ENCODE measurements at regions not wholly inside any gene's neighbourhood (a gene's known extent, or its start where the extent isn't known, plus 50 kb on each side); places are given as distances from the start of the nearest gene placed in this dataset.

DNA sequence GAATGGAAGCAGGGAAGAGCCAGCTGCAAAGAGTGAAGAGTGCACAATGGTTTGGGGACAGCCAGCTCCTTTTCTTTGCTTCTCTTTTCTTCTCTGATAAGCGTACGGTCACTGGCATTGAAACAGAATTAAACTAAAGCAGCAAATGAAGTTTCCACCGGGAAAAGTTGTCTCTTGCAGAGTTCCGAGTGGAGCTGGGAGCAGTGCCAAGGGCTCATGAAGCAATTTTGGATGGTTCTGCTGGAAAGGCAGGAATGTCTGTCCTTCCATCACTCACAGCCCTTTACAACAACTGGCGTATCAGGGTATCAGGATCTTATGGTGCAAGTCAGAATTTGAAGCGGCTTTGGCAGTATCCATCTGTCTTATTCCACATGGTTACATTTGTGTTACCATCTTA is 1042.9 kb downstream of the NTRK3 start:
- Histone ChIP-seq H3K4me2 (ENCODE audit: insufficient read depth, low read length) (no peak overlapping the region), H3K4me3 (ENCODE audit: insufficient read depth, low read length) (no peak overlapping the region), H3K27ac (ENCODE audit: low read depth, low read length) (no peak overlapping the region), H4K20me1 (ENCODE audit: insufficient read depth, low read length) (no peaks in the 10 kb centered on the region), H3K36me3 (ENCODE audit: insufficient read depth, low read length) (no peaks in the 10 kb centered on the region), H3K9me3 (ENCODE audit: low read depth, low read length) (no peaks in the 10 kb centered on the region), H3K79me2 (ENCODE audit: insufficient read depth, low read length) (no peaks in the 10 kb centered on the region), H3K4me1 (ENCODE audit: insufficient read depth, low read length) (no peaks in the 10 kb centered on the region), H3K27me3 (ENCODE audit: insufficient read depth, low read length) (no peaks in the 10 kb centered on the region), H2AFZ (ENCODE audit: low read length) (no peak overlapping the region)
- no peak for DNase-seq (ENCODE audit: insufficient read length, low spot score, missing footprints)
- TF ChIP-seq, protein P1, sequence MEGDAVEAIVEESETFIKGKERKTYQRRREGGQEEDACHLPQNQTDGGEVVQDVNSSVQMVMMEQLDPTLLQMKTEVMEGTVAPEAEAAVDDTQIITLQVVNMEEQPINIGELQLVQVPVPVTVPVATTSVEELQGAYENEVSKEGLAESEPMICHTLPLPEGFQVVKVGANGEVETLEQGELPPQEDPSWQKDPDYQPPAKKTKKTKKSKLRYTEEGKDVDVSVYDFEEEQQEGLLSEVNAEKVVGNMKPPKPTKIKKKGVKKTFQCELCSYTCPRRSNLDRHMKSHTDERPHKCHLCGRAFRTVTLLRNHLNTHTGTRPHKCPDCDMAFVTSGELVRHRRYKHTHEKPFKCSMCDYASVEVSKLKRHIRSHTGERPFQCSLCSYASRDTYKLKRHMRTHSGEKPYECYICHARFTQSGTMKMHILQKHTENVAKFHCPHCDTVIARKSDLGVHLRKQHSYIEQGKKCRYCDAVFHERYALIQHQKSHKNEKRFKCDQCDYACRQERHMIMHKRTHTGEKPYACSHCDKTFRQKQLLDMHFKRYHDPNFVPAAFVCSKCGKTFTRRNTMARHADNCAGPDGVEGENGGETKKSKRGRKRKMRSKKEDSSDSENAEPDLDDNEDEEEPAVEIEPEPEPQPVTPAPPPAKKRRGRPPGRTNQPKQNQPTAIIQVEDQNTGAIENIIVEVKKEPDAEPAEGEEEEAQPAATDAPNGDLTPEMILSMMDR (IDR thresholded peaks at IDR 0.05; ENCODE audit: extremely low read depth, low read depth, low read length) = no peak

DNA sequence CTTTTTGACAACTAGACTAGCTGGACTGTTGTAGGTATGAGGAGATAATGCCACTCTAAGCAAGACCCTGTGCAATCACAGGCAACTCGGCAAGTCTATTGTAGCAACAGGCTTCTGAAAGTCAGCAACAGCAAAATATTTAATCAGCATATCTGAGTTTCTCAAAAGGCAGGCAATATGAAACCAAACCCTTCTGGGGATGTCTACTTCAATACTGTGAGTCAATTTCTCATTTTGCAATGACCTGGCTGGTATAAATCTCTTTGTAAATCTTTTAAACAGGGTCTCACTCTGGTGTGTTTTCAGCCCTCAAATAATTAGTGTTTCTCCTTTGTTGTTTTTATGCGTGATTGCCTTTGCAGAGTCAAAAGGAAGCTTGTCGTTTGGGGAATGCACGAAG is 1044.5 kb downstream of the NTRK3 start:
- peak; percentile 22 for DNase-seq (ENCODE audit: insufficient read length, low spot score, missing footprints)
- no peaks in the 10 kb centered on the region for H3K36me3 ChIP-seq (ENCODE audit: insufficient read depth, low read length)
- no peak overlapping the region for H3K4me2 ChIP-seq (ENCODE audit: insufficient read depth, low read length)
- H3K27ac ChIP-seq (ENCODE audit: low read depth, low read length) = no peak overlapping the region
- H3K4me3 ChIP-seq (ENCODE audit: insufficient read depth, low read length) = no peak overlapping the region
- no peaks in the 10 kb centered on the region for H4K20me1 ChIP-seq (ENCODE audit: insufficient read depth, low read length)
- H3K4me1 ChIP-seq (ENCODE audit: insufficient read depth, low read length) = peaks cover 5% of the 10 kb centered on the region
- no peaks in the 10 kb centered on the region for H3K79me2 ChIP-seq (ENCODE audit: insufficient read depth, low read length)
- no peak overlapping the region for H2AFZ ChIP-seq (ENCODE audit: low read length)
- TF ChIP-seq, protein P1 (IDR thresholded peaks at IDR 0.05; ENCODE audit: extremely low read depth, low read depth, low read length) = no peak
- no peaks in the 10 kb centered on the region for H3K9me3 ChIP-seq (ENCODE audit: low read depth, low read length)
- no peaks in the 10 kb centered on the region for H3K27me3 ChIP-seq (ENCODE audit: insufficient read depth, low read length)

DNA sequence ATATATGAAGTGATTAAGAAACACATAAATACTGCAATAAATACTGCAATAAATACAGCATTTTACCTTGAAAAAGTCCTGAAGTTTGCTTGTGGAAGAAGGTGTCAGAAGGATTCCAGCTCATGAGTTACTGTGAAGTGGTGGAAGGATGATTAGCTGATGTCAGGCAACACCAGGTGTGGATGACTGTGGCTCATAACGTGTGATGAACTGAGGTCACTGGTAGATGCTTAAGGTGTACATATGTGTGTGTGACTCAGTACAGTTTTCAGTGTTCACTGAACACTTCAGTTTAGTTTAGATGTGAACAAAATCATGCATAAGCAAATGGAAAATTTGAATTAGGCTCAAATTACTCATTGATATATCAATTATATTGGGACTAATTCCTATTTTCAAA is 1045.0 kb downstream of the NTRK3 start:
- no peak overlapping the region for H3K4me3 ChIP-seq (ENCODE audit: insufficient read depth, low read length)
- H3K9me3 ChIP-seq (ENCODE audit: low read depth, low read length) = no peaks in the 10 kb centered on the region
- no peaks in the 10 kb centered on the region for H3K79me2 ChIP-seq (ENCODE audit: insufficient read depth, low read length)
- no peak for DNase-seq (ENCODE audit: insufficient read length, low spot score, missing footprints)
- H3K36me3 ChIP-seq (ENCODE audit: insufficient read depth, low read length) = no peaks in the 10 kb centered on the region
- H3K27me3 ChIP-seq (ENCODE audit: insufficient read depth, low read length) = no peaks in the 10 kb centered on the region
- H4K20me1 ChIP-seq (ENCODE audit: insufficient read depth, low read length) = no peaks in the 10 kb centered on the region
- H2AFZ ChIP-seq (ENCODE audit: low read length) = no peak overlapping the region
- H3K4me1 ChIP-seq (ENCODE audit: insufficient read depth, low read length) = peaks cover 5% of the 10 kb centered on the region
- TF ChIP-seq, protein P1 (IDR thresholded peaks at IDR 0.05; ENCODE audit: extremely low read depth, low read depth, low read length) = no peak
- no peak overlapping the region for H3K4me2 ChIP-seq (ENCODE audit: insufficient read depth, low read length)
- no peak overlapping the region for H3K27ac ChIP-seq (ENCODE audit: low read depth, low read length)

DNA sequence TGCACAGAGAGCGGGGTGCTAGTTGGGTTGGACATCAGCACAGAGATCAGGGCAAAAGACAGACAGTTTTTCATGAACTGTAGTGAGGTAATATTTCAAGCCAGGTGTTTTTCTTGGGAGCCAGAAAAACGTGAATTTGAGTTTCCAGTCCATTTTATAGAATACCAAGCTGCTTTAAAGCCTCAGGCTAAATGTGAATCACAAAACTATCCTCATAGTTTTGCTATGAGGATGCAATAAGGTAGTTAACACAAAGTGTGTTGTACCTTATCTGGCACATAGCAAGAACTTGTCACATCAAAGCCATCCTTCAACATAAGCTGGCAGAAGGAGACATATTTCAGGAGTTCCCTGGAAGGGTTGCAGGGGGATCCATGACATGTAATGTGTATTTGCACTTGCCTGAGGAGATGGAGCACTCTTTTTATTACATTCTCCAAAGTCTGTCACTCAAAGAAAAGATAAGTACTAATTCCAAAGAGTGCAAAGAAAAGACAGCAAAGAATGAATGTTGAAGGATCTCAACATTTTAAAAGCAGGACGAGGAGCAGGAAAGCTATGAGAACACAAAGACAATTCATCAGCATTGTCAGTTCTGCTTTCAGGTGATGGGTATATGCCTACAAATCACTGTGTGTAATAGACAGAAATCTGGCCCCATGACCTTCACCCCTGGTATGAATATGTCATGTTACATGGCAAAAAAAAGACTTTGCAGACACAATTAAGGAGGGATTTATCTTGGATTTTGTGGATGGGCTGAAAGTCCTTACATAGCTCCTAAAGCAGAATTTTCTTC is 1046.4 kb downstream of the NTRK3 start:
- H3K36me3 ChIP-seq (ENCODE audit: insufficient read depth, low read length) = no peaks in the 10 kb centered on the region

More for the DNA sequence above, 1046.4 kb downstream of the NTRK3 start:
- no peak overlapping the region for H3K4me2 ChIP-seq (ENCODE audit: insufficient read depth, low read length)
- H3K4me1 ChIP-seq (ENCODE audit: insufficient read depth, low read length) = peaks cover 5% of the 10 kb centered on the region
- no peak overlapping the region for H2AFZ ChIP-seq (ENCODE audit: low read length)
- H3K27ac ChIP-seq (ENCODE audit: low read depth, low read length) = no peak overlapping the region
- no peaks in the 10 kb centered on the region for H3K9me3 ChIP-seq (ENCODE audit: low read depth, low read length)
- H3K4me3 ChIP-seq (ENCODE audit: insufficient read depth, low read length) = no peak overlapping the region
- no peaks in the 10 kb centered on the region for H4K20me1 ChIP-seq (ENCODE audit: insufficient read depth, low read length)
- TF ChIP-seq, protein P1 (IDR thresholded peaks at IDR 0.05; ENCODE audit: extremely low read depth, low read depth, low read length) = no peak
- no peaks in the 10 kb centered on the region for H3K79me2 ChIP-seq (ENCODE audit: insufficient read depth, low read length)
- no peak for DNase-seq (ENCODE audit: insufficient read length, low spot score, missing footprints)
- H3K27me3 ChIP-seq (ENCODE audit: insufficient read depth, low read length) = no peaks in the 10 kb centered on the region

All from osteoblast (primary cell).